GM12878 (cell line): ENCODE measurements at regions not wholly inside any gene's neighbourhood (a gene's known extent, or its start where the extent isn't known, plus 50 kb on each side); places are given as distances from the start of the nearest gene placed in this dataset.

Experiments used
- ATAC-seq: fragments of 200-7000 bp; cut with Tn5 transposase; 3 replicates; pipeline ENCODE4 v1.9.1; 2020; ENCODE audit warnings: mild to moderate bottlenecking, moderate library complexity
- BruUV-seq: library from RNA; stranded (reverse); fragments of 400-500 nt; replicated peaks from 2 replicates; lab custom pipeline; 2021; lab: Mats Ljungman, UMichigan
- CTCF ChIA-PET: fragments of 300-600 bp; sonication (Branson Sonifier 250); formaldehyde crosslinking; extraction: SDS; loops from one replicate; lab custom pipeline; 2021; ENCODE audit warnings: inconsistent platforms; lab: Yijun Ruan, JAX
- POLR2A ChIA-PET: fragments of 350-600 bp; formaldehyde crosslinking; extraction: SDS; loops from one replicate; lab custom pipeline; 2021; ENCODE audit warnings: inconsistent platforms; lab: Charles Lee
- RAD21 ChIA-PET: fragments of 300-600 bp; sonication (Branson Sonifier 250); formaldehyde crosslinking; loops from one replicate; lab custom pipeline; 2023; ENCODE audit warnings: antibody characterized with exemption; ENCODE audit not compliant: unreplicated experiment; lab: Charles Lee
- SMC1A ChIA-PET: fragments of 300-600 bp; sonication (Branson Sonifier 250); formaldehyde crosslinking; loops from one replicate; lab custom pipeline; 2023; ENCODE audit not compliant: unreplicated experiment, uncharacterized antibody; lab: Charles Lee
- DNase-seq: peaks from one replicate; pipeline ENCODE4 v3.0.0-alpha.2; 2011; ENCODE audit warnings: low read depth, low spot score
- FAIRE-seq: peaks from 3 replicates; lab custom pipeline; 2011; peaks lifted over from hg19 to GRCh38; lab: Jason Lieb, UNC
- H2AFZ ChIP-seq: 2 replicates; pipeline ENCODE4 v1.6.0; 2011; ENCODE audit warnings: low read depth, low read length, control low read depth; ENCODE audit not compliant: control insufficient read depth
- H3K27ac ChIP-seq: 2 replicates; pipeline ENCODE4 v1.5.1; 2011; ENCODE audit warnings: control low read depth; ENCODE audit not compliant: control insufficient read depth, insufficient read depth
- H3K27me3 ChIP-seq, 2 experiments: replicated peaks in 1 of 2; 2 replicates each; pipeline versions ENCODE4 v1.6.0 to v1.6.1; 2011; ENCODE audit warnings: low read length in 1 of 2; ENCODE audit not compliant: control insufficient read depth in 2 of 2, insufficient read depth in 2 of 2
- H3K36me3 ChIP-seq, 2 experiments: 2 replicates each; pipeline ENCODE4 v1.5.1; 2011; ENCODE audit warnings: low read length in 1 of 2; ENCODE audit not compliant: control insufficient read depth in 2 of 2, insufficient read depth in 2 of 2
- H3K4me1 ChIP-seq: 2 replicates; pipeline ENCODE4 v1.6.1; 2011; ENCODE audit warnings: mild to moderate bottlenecking, low read length, moderate library complexity, mixed read lengths; ENCODE audit not compliant: control insufficient read depth, insufficient read depth
- H3K4me2 ChIP-seq: 2 replicates; pipeline ENCODE4 v1.6.0; 2011; ENCODE audit warnings: control low read depth; ENCODE audit not compliant: control insufficient read depth, insufficient read depth
- H3K4me3 ChIP-seq: fragments of 200-600 bp; sonication (generic); 2 replicates; pipeline ENCODE4 v1.5.1; 2016
- H3K79me2 ChIP-seq: 2 replicates; pipeline ENCODE4 v1.6.0; 2011; ENCODE audit warnings: low read length; ENCODE audit not compliant: control insufficient read depth, insufficient read depth
- H3K9ac ChIP-seq: 2 replicates; pipeline ENCODE4 v1.8.0; 2011; ENCODE audit warnings: low read length, control low read depth, mixed read lengths; ENCODE audit not compliant: control insufficient read depth, insufficient read depth
- H3K9me3 ChIP-seq: replicated peaks from 3 replicates; pipeline ENCODE4 v1.5.1; 2011; ENCODE audit warnings: mild to moderate bottlenecking, low read length; ENCODE audit not compliant: control insufficient read depth, insufficient read depth
- H4K20me1 ChIP-seq: 2 replicates; pipeline ENCODE4 v1.6.0; 2011; ENCODE audit not compliant: control insufficient read depth, insufficient read depth
- CBX5 ChIP-seq: sonication (generic); IDR thresholded peaks from 2 replicates; pipeline ENCODE4 v1.6.1; 2016; ENCODE audit warnings: low read depth, moderate library complexity, mild to moderate bottlenecking, inconsistent platforms
- CEBPB ChIP-seq, 2 experiments: fragments of 150-350 bp in 1 of 2; IDR thresholded peaks; 2 replicates each; pipeline ENCODE4 v1.6.1; 2012 to 2014; ENCODE audit warnings: low read depth in 2 of 2, low read length in 2 of 2, borderline replicate concordance in 1 of 2, inconsistent platforms in 1 of 2
- E4F1 ChIP-seq: fragments of 450-650 bp; IDR thresholded peaks from 2 replicates; pipeline ENCODE4 v1.6.1; 2018; ENCODE audit warnings: borderline replicate concordance, mild to moderate bottlenecking; ENCODE audit not compliant: partially characterized antibody
- IRF4 ChIP-seq: IDR thresholded peaks from 2 replicates; pipeline ENCODE4 v1.6.1; 2011; ENCODE audit warnings: low read depth, low read length
- KDM1A ChIP-seq: fragments of 200-600 bp; sonication (generic); IDR thresholded peaks from 2 replicates; pipeline ENCODE4 v1.6.1; 2016; ENCODE audit warnings: borderline replicate concordance
- MLLT1 ChIP-seq: fragments of 450-650 bp; IDR thresholded peaks from 2 replicates; pipeline ENCODE4 v1.6.1; 2016; ENCODE audit warnings: mild to moderate bottlenecking
- PML ChIP-seq: IDR thresholded peaks from 2 replicates; pipeline ENCODE4 v1.6.1; 2012; ENCODE audit warnings: low read length, inconsistent platforms
- POU2F2 ChIP-seq: IDR thresholded peaks from 3 replicates; pipeline ENCODE4 v1.6.1; 2011; ENCODE audit warnings: low read depth, mild to moderate bottlenecking, low read length, borderline replicate concordance
- RB1 ChIP-seq: fragments of 450-650 bp; formaldehyde crosslinking; IDR thresholded peaks from 2 replicates; pipeline ENCODE4 v1.6.1; 2017; ENCODE audit warnings: mild to moderate bottlenecking, borderline replicate concordance
- SMC3 ChIP-seq: IDR thresholded peaks from 2 replicates; pipeline ENCODE4 v1.6.1; 2011; ENCODE audit warnings: low read length, improper control_type of control experiment, borderline replicate concordance
- SPI1 ChIP-seq: IDR thresholded peaks from 2 replicates; pipeline ENCODE4 v1.6.1; 2011; ENCODE audit warnings: low read depth, mild to moderate bottlenecking, low read length, moderate library complexity, borderline replicate concordance; ENCODE audit not compliant: insufficient read depth
- STAT1 ChIP-seq: fragments of 450-650 bp; conservative IDR thresholded peaks from 2 replicates; pipeline ENCODE4 v1.6.1; 2014; ENCODE audit warnings: antibody characterized with exemption, mild to moderate bottlenecking
- TAF1 ChIP-seq: IDR thresholded peaks from 2 replicates; pipeline ENCODE4 v1.6.1; 2011; ENCODE audit warnings: mild to moderate bottlenecking, low read depth, low read length, borderline replicate concordance
- ZBTB33 ChIP-seq: fragments of 450-650 bp; IDR thresholded peaks from 2 replicates; pipeline ENCODE4 v1.6.1; 2017; ENCODE audit warnings: mild to moderate bottlenecking
- ZNF217 ChIP-seq: fragments of 450-650 bp; IDR thresholded peaks from 2 replicates; pipeline ENCODE4 v1.6.1; 2017; ENCODE audit warnings: antibody characterized with exemption, mild to moderate bottlenecking
- WGBS: methylation state at CpG from one replicate; pipeline ENCODE4 v1.1.6; 2016; ENCODE audit warnings: low lambda C conversion rate; ENCODE audit not compliant: insufficient replicate concordance, insufficient coverage; ENCODE audit errors: missing lambda C conversion rate; 5-methylcytosine and 5-hydroxymethylcytosine counted together
- in situ Hi-C: fragments of 300-500 bp; cut with MboI; formaldehyde crosslinking; loops from 9 replicates; pipeline ENCODE4 v1.14.3; 2018; ENCODE audit warnings: mixed read lengths
- intact Hi-C: fragments of 100-400 bp; cut with micrococcal nuclease; formaldehyde crosslinking; loops from one replicate; pipeline ENCODE4 v1.14.2; 2022; ENCODE audit not compliant: unreplicated experiment
- TF ChIP-seq, protein P1 (sequence below): fragments of 150-350 bp; IDR thresholded peaks from 2 replicates; pipeline ENCODE4 v1.6.1; 2016; ENCODE audit warnings: low read depth, low read length

GRCh38 chr10:44814929-44815328, 96.2 kb upstream of the TMEM72 start:
- Histone ChIP-seq H3K4me2 (no peak overlapping the region), H3K4me1 (no peaks in the 10 kb centered on the region), H2AFZ (no peak overlapping the region), H3K9me3 (no peaks in the 10 kb centered on the region), H3K9ac (no peak overlapping the region), H3K4me3 (no peak overlapping the region), H3K27me3 (no peaks in the 10 kb centered on the region; a peak in 1 of 4 replicates), H3K79me2 (no peaks in the 10 kb centered on the region), H4K20me1 (no peaks in the 10 kb centered on the region), H3K27ac (no peak overlapping the region), H3K36me3 (no peaks in the 10 kb centered on the region)
- POLR2A ChIA-PET = no interaction called here
- ATAC-seq (no peak), FAIRE-seq (no peak), DNase-seq (no peak)
- RAD21 ChIA-PET = no interaction called here
- BruUV-seq = no TSS peak
- intact Hi-C loops = no loop called here
- SMC1A ChIA-PET = no interaction called here
- WGBS = 0% methylated on average over 2 of the region's 2 CpGs
- in situ Hi-C loops = no loop called here
- TF ChIP-seq SMC3 (no peak), E4F1 (no peak), IRF4 (no peak), CEBPB (IDR thresholded peaks at IDR 0.05; ENCODE audit: borderline replicate concordance in 1 of 2, low read depth in 2 of 2, low read length in 2 of 2) (no peak), ZBTB33 (no peak), SPI1 (no peak), KDM1A (no peak), PML (no peak), CBX5 (no peak), RB1 (no peak), ZNF217 (no peak), POU2F2 (no peak), TAF1 (no peak), MLLT1 (no peak), STAT1 (no peak)
- TF ChIP-seq, protein P1, sequence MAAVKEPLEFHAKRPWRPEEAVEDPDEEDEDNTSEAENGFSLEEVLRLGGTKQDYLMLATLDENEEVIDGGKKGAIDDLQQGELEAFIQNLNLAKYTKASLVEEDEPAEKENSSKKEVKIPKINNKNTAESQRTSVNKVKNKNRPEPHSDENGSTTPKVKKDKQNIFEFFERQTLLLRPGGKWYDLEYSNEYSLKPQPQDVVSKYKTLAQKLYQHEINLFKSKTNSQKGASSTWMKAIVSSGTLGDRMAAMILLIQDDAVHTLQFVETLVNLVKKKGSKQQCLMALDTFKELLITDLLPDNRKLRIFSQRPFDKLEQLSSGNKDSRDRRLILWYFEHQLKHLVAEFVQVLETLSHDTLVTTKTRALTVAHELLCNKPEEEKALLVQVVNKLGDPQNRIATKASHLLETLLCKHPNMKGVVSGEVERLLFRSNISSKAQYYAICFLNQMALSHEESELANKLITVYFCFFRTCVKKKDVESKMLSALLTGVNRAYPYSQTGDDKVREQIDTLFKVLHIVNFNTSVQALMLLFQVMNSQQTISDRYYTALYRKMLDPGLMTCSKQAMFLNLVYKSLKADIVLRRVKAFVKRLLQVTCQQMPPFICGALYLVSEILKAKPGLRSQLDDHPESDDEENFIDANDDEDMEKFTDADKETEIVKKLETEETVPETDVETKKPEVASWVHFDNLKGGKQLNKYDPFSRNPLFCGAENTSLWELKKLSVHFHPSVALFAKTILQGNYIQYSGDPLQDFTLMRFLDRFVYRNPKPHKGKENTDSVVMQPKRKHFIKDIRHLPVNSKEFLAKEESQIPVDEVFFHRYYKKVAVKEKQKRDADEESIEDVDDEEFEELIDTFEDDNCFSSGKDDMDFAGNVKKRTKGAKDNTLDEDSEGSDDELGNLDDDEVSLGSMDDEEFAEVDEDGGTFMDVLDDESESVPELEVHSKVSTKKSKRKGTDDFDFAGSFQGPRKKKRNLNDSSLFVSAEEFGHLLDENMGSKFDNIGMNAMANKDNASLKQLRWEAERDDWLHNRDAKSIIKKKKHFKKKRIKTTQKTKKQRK = no peak
- CTCF ChIA-PET = no interaction called here
